ENCODE measurements at regions not wholly inside any gene's neighbourhood (a gene's known extent, or its start where the extent isn't known, plus 50 kb on each side); places are given as distances from the start of the nearest gene placed in this dataset.

DNA sequence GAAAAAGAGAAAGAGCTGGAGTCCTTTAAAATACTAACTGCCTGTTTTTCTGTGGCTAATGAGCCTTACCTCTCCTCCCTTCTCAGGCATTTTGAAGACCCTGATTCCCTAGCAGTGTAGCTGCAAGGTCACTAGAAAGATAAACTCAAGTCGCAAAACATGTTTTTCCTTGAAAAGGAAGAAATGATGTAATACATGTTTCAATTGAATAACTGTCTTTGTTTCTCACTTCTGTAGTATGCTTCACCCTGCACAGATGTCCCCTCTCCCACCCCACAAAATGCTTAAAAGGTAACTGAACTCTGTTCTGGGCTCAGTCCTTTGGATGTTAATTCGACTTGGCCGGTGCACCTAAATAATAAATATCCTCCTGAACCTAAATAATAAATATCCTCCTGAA, 1350.3 kb downstream of the TMEM121 start:
- no peak for DNase-seq

GRCh38 chr14:106877517-106877916, 1351.1 kb downstream of the TMEM121 start:
- DNase-seq: no peak

GRCh38 chr14:106879241-106879640, 1352.9 kb downstream of the TMEM121 start:
- DNase-seq: no peak

GRCh38 chr14:106883218-106883692, 1356.9 kb downstream of the TMEM121 start:
- DNase-seq: no peak

All from right forelimb (tissue), 1 donor.